GM23338 (cell line): ENCODE measurements at regions not wholly inside any gene's neighbourhood (a gene's known extent, or its start where the extent isn't known, plus 50 kb on each side); places are given as distances from the start of the nearest gene placed in this dataset.

Experiments used
- ATAC-seq: fragments of 200-7000 bp; cut with Tn5 transposase; 3 replicates; pipeline ENCODE4 v1.9.1; 2020
- DNase-seq: peaks from one replicate; pipeline ENCODE4 v3.0.0-alpha.2; 2015; ENCODE audit warnings: low spot score
- H2AFZ ChIP-seq: fragments of 200-600 bp; sonication (generic); 2 replicates; pipeline ENCODE4 v1.8.0; 2016; ENCODE audit warnings: antibody characterized with exemption, mild to moderate bottlenecking, moderate library complexity
- H3F3A ChIP-seq: fragments of 200-600 bp; sonication (generic); replicated peaks from 2 replicates; pipeline ENCODE4 v1.8.0; 2017; ENCODE audit warnings: antibody characterized with exemption, mixed run types, low read depth
- H3K27ac ChIP-seq: fragments of 200-600 bp; sonication (generic); 2 replicates; pipeline ENCODE4 v1.6.1; 2016; ENCODE audit warnings: low read depth
- H3K27me3 ChIP-seq: fragments of 200-600 bp; sonication (generic); 2 replicates; pipeline ENCODE4 v1.8.0; 2016; ENCODE audit warnings: mild to moderate bottlenecking, mixed run types, moderate library complexity; ENCODE audit not compliant: insufficient read depth
- H3K36me3 ChIP-seq: fragments of 200-600 bp; sonication (generic); 2 replicates; pipeline ENCODE4 v1.8.0; 2016; ENCODE audit warnings: mild to moderate bottlenecking; ENCODE audit not compliant: insufficient read depth
- H3K4me1 ChIP-seq: fragments of 200-600 bp; sonication (generic); 2 replicates; pipeline ENCODE4 v1.8.0; 2016; ENCODE audit warnings: mild to moderate bottlenecking, moderate library complexity; ENCODE audit not compliant: insufficient read depth
- H3K4me2 ChIP-seq: fragments of 200-600 bp; sonication (generic); 2 replicates; pipeline ENCODE4 v1.7.1; 2017; ENCODE audit warnings: mixed run types
- H3K4me3 ChIP-seq: fragments of 200-600 bp; sonication (generic); 2 replicates; pipeline ENCODE4 v1.6.1; 2016; ENCODE audit warnings: mixed run types
- H3K79me2 ChIP-seq: fragments of 200-600 bp; sonication (generic); replicated peaks from 2 replicates; pipeline ENCODE4 v1.8.0; 2017; ENCODE audit warnings: mild to moderate bottlenecking; ENCODE audit not compliant: insufficient read depth
- H3K9me2 ChIP-seq: fragments of 200-600 bp; sonication (generic); 2 replicates; pipeline ENCODE4 v1.8.0; 2017; ENCODE audit not compliant: insufficient read depth
- H4K20me1 ChIP-seq: fragments of 200-600 bp; sonication (generic); replicated peaks from 2 replicates; pipeline ENCODE4 v1.8.0; 2017; ENCODE audit warnings: mild to moderate bottlenecking; ENCODE audit not compliant: insufficient read depth
- H3K27ac Mint-ChIP-seq: 2 replicates; pipeline ENCODE4 v1.8.0; 2020; ENCODE audit warnings: inconsistent platforms, mild to moderate bottlenecking, moderate library complexity, mixed read lengths
- H3K27me3 Mint-ChIP-seq: 3 replicates; pipeline ENCODE4 v1.8.0; 2022; ENCODE audit warnings: low read depth, mild to moderate bottlenecking, moderate library complexity, mixed read lengths, inconsistent platforms; ENCODE audit not compliant: insufficient read depth, poor library complexity
- H3K36me3 Mint-ChIP-seq: 3 replicates; pipeline ENCODE4 v1.8.0; 2021; ENCODE audit warnings: low read depth, mild to moderate bottlenecking, inconsistent platforms, moderate library complexity, mixed read lengths
- H3K4me1 Mint-ChIP-seq: 3 replicates; pipeline ENCODE4 v1.8.0; 2020; ENCODE audit warnings: mild to moderate bottlenecking, inconsistent platforms, mixed read lengths
- H3K4me3 Mint-ChIP-seq: 3 replicates; pipeline ENCODE4 v1.8.0; 2021; ENCODE audit warnings: moderate library complexity, mild to moderate bottlenecking, inconsistent platforms, mixed read lengths
- H3K9me3 Mint-ChIP-seq: 3 replicates; pipeline ENCODE4 v1.8.0; 2020; ENCODE audit warnings: moderate library complexity, mild to moderate bottlenecking, inconsistent platforms, mixed read lengths
- CREB1 ChIP-seq: fragments of 250-450 bp; sonication (Bioruptor Pico); IDR thresholded peaks from 2 replicates; pipeline ENCODE4 v1.5.0; 2020; ENCODE audit warnings: low read depth, mild to moderate bottlenecking, moderate library complexity
- JUNB ChIP-seq: IDR thresholded peaks from one replicate; pipeline ENCODE4 v1.6.1; 2016; ENCODE audit warnings: antibody characterized with exemption; ENCODE audit not compliant: unreplicated experiment
- STAT1 ChIP-seq: IDR thresholded peaks from one replicate; pipeline ENCODE4 v1.6.1; 2016; ENCODE audit warnings: antibody characterized with exemption; ENCODE audit not compliant: unreplicated experiment
- ZNF114 ChIP-seq: fragments of 250-450 bp; sonication (Bioruptor Pico); IDR thresholded peaks from 2 replicates; pipeline ENCODE4 v1.5.0; 2020; ENCODE audit warnings: mild to moderate bottlenecking, moderate library complexity
- TF ChIP-seq, protein P1 (sequence below): IDR thresholded peaks from 2 replicates; pipeline ENCODE4 v1.6.1; 2016; ENCODE audit warnings: antibody characterized with exemption
- TF ChIP-seq, protein P2 (sequence below), 2 experiments: fragments of 200-600 bp in 1 of 2; sonication (generic) in 1 of 2; conservative IDR thresholded peaks; 2 replicates each; pipeline versions ENCODE4 v1.5.1 to v1.6.1; 2016 to 2017; ENCODE audit warnings: antibody characterized with exemption in 2 of 2, low read depth in 2 of 2, mild to moderate bottlenecking in 2 of 2, moderate library complexity in 1 of 2

DNA sequence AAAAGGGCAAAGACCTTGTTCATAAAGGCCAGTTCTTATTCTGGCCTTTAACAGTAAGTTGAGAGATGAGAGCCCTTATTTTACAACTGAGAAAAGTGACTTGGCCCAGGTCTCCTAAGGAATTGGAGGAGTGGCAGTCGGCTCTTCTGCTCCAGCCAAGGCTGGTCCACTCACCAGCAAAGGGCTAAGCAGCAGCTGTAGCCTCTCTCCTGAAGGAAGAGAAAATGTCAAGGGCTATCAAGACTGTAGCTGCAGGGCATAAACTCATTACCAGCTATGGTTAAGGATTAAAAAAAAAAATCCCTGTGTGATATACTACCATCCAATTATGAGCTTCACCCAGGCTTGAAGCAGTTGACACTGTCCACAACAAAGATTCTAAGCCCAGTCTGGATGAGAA is 138.6 kb upstream of the RAD23B start:
- Histone ChIP-seq H3K27me3 (no peaks in the 10 kb centered on the region), H3K4me1 (no peaks in the 10 kb centered on the region), H3K9me2 (0 out of 2 replicates have a peak, but pooled peaks cover 3% of the 10 kb centered on the region), H3K4me2 (no peak overlapping the region), H4K20me1 (no peaks in the 10 kb centered on the region), H2AFZ (no peak overlapping the region), H3K4me3 (no peak overlapping the region), H3K36me3 (no peaks in the 10 kb centered on the region), H3F3A (no peaks in the 10 kb centered on the region), H3K79me2 (no peaks in the 10 kb centered on the region), H3K27ac (no peak overlapping the region)
- no peaks in the 10 kb centered on the region for H3K4me1 Mint-ChIP-seq
- no peak for ATAC-seq
- no peak for DNase-seq
- H3K36me3 Mint-ChIP-seq = no peaks in the 10 kb centered on the region
- H3K27me3 Mint-ChIP-seq = no peaks in the 10 kb centered on the region
- H3K9me3 Mint-ChIP-seq = no peaks in the 10 kb centered on the region
- H3K4me3 Mint-ChIP-seq = no peak overlapping the region
- H3K27ac Mint-ChIP-seq = no peak overlapping the region
- no peak for TF ChIP-seq CREB1

DNA sequence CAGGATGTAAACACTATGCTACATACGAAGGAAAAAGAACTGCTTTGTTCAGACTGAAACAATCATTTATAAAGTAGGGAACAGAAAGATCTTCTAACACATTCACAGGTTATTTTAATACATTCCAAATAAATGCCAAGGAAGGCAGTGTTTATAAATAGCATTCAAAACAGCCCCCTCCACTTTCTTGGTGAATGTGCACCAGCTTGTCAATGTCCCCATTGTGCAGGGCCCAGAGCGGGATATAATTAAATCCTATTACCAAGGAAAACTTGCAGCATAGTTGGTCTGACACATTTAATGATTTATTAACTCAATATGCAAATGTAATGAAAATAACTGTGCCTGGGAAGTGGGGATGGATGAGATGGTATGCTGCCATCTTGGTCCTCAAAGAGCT is 135.9 kb upstream of the RAD23B start:
- Histone ChIP-seq H3F3A (no peaks in the 10 kb centered on the region), H3K36me3 (no peaks in the 10 kb centered on the region), H3K4me2 (no peak overlapping the region), H3K9me2 (peaks cover 7% of the 10 kb centered on the region; the same call in 1 of the 2 replicates), H3K4me1 (no peaks in the 10 kb centered on the region), H3K79me2 (no peaks in the 10 kb centered on the region), H2AFZ (no peak overlapping the region), H3K4me3 (no peak overlapping the region), H4K20me1 (no peaks in the 10 kb centered on the region), H3K27me3 (no peaks in the 10 kb centered on the region), H3K27ac (no peak overlapping the region)
- no peak for ATAC-seq
- no peaks in the 10 kb centered on the region for H3K36me3 Mint-ChIP-seq
- H3K4me3 Mint-ChIP-seq = no peak overlapping the region
- no peaks in the 10 kb centered on the region for H3K4me1 Mint-ChIP-seq
- DNase-seq = no peak
- no peaks in the 10 kb centered on the region for H3K27me3 Mint-ChIP-seq
- H3K9me3 Mint-ChIP-seq = no peaks in the 10 kb centered on the region
- TF ChIP-seq JUNB (no peak), ZNF114 (no peak)
- TF ChIP-seq, protein P1, sequence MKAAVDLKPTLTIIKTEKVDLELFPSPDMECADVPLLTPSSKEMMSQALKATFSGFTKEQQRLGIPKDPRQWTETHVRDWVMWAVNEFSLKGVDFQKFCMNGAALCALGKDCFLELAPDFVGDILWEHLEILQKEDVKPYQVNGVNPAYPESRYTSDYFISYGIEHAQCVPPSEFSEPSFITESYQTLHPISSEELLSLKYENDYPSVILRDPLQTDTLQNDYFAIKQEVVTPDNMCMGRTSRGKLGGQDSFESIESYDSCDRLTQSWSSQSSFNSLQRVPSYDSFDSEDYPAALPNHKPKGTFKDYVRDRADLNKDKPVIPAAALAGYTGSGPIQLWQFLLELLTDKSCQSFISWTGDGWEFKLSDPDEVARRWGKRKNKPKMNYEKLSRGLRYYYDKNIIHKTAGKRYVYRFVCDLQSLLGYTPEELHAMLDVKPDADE = no peak
- no peak overlapping the region for H3K27ac Mint-ChIP-seq

DNA sequence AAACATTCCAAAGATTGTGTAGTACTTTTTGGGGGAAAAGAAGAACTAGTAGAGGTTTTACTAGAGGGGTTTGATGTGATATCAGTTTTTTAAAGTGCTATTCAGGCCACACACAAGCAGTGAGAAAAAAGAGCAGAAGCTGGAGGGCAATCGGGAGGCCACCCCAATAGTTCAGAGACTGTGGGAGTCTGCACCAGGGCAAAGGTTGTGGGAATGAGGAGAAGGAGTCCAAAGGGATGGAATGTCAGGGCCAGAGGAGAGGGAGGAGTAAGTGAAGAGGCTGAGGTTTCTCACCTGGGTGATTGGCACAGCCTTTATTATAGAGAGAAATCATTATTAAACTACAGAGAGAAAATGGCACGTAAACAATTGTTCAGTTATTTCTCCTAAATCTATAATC is 134.9 kb upstream of the RAD23B start:
- Histone ChIP-seq H3K4me1 (no peaks in the 10 kb centered on the region), H3K27me3 (no peaks in the 10 kb centered on the region), H2AFZ (no peak overlapping the region), H3K4me3 (no peak overlapping the region), H3K36me3 (no peaks in the 10 kb centered on the region), H3F3A (no peaks in the 10 kb centered on the region), H3K9me2 (peaks cover 7% of the 10 kb centered on the region; the same call in 1 of the 2 replicates), H3K79me2 (no peaks in the 10 kb centered on the region), H3K27ac (no peak overlapping the region), H4K20me1 (no peaks in the 10 kb centered on the region), H3K4me2 (no peak overlapping the region)
- no peaks in the 10 kb centered on the region for H3K36me3 Mint-ChIP-seq
- ATAC-seq (no peak), DNase-seq (no peak)
- no peak overlapping the region for H3K27ac Mint-ChIP-seq
- H3K9me3 Mint-ChIP-seq = no peaks in the 10 kb centered on the region
- H3K27me3 Mint-ChIP-seq = no peaks in the 10 kb centered on the region
- H3K4me3 Mint-ChIP-seq = no peak overlapping the region
- no peaks in the 10 kb centered on the region for H3K4me1 Mint-ChIP-seq
- TF ChIP-seq JUNB (no peak), ZNF114 (no peak), STAT1 (no peak), CREB1 (no peak)
- TF ChIP-seq, protein P2, sequence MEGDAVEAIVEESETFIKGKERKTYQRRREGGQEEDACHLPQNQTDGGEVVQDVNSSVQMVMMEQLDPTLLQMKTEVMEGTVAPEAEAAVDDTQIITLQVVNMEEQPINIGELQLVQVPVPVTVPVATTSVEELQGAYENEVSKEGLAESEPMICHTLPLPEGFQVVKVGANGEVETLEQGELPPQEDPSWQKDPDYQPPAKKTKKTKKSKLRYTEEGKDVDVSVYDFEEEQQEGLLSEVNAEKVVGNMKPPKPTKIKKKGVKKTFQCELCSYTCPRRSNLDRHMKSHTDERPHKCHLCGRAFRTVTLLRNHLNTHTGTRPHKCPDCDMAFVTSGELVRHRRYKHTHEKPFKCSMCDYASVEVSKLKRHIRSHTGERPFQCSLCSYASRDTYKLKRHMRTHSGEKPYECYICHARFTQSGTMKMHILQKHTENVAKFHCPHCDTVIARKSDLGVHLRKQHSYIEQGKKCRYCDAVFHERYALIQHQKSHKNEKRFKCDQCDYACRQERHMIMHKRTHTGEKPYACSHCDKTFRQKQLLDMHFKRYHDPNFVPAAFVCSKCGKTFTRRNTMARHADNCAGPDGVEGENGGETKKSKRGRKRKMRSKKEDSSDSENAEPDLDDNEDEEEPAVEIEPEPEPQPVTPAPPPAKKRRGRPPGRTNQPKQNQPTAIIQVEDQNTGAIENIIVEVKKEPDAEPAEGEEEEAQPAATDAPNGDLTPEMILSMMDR (conservative IDR thresholded peaks at IDR 0.05; ENCODE audit: low read depth in 2 of 2) = no peak
- TF ChIP-seq, protein P1 = no peak
